HepG2 (cell line): ENCODE measurements at regions not wholly inside any gene's neighbourhood (a gene's known extent, or its start where the extent isn't known, plus 50 kb on each side); places are given as distances from the start of the nearest gene placed in this dataset.

Source experiments
- RAD21 ChIP-seq: fragments of 450-650 bp; formaldehyde crosslinking; IDR thresholded peaks from 2 replicates; pipeline ENCODE4 v1.5.0; 2020; ENCODE audit warnings: mild to moderate bottlenecking
- ZHX1 ChIP-seq: sonication (generic); formaldehyde crosslinking; IDR thresholded peaks from 2 replicates; pipeline ENCODE4 v1.8.1; 2022; ENCODE audit warnings: low read depth, mild to moderate bottlenecking, missing genetic modification reagents
- ZNF761 ChIP-seq: sonication (generic); formaldehyde crosslinking; conservative IDR thresholded peaks from 2 replicates; pipeline ENCODE4 v1.4.0; 2020; ENCODE audit warnings: mild to moderate bottlenecking, missing genetic modification reagents

DNA sequence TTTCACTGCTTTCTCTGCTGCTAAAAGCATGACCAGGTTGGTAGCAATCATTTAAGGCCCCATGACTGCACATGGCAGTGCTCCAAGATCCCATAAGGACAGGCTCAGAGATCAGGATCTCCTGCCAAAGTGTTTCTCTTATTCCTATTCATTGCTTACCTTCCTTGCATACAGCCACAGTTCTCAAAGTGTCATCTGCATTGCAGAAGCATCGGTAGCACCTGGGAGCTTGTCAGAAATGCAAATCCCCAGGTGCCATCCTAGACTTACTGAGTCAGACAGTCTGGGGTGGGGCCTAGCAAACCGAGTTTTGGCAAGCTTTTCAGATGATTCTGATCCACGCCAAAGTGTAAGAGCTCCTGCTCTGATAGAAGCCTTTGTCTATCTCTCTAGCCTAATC is 489.0 kb upstream of the AUTS2 start:
- TF ChIP-seq ZHX1 (CRISPR knock-in tag): no peak
- no peak for TF ChIP-seq RAD21
- TF ChIP-seq ZNF761 (CRISPR knock-in tag): no peak
